Stimulated activated CD8-positive, alpha-beta memory T cell treated with anti-CD3 and anti-CD28 coated beads, Interleukin-15, amount 100 ng/mL, for 24 hours (primary cell): ENCODE measurements at regions not wholly inside any gene's neighbourhood (a gene's known extent, or its start where the extent isn't known, plus 50 kb on each side); places are given as distances from the start of the nearest gene placed in this dataset.

Experiments used
- DNase-seq: peaks from one replicate; pipeline ENCODE4 v3.0.0-alpha.2; 2020; ENCODE audit warnings: low read depth

DNA sequence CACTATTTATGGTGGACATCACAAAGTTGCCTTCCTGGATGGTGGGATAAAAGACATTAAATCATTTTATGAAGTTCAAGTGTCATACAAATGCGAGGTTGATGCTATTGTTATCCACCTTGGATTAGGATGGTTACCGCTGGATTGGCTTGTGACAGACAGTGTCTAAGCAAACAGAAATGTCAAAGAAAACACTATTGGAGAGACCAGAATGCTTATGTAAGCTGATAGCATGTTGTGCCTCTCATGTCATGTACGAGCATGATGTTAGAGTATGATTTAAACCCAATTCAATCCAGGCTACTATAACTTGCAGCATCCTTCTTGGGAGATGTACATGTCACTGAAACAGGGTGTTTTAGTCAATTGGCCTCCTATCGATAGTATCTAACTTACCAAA, 178.8 kb upstream of the C9orf72 start:
- DNase-seq, result no peak

DNA sequence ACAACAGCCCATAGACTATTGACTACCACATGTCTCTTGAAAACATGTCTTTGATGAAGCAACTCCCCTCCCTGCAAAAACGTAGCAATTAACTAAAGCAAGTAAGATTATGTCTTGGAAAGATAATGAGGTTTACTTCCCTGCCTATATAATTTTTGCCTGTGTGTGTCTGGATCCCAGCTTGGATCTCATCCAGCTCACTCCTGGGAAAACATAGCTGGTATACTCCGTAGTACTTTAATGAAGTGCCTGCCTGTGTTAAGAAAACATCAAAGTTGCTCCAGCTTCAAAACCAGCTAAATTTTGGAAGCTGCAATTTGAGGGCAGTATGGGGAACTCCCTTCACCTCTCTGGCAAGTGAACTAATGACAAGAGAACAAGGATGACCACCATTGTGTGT, 182.6 kb upstream of the C9orf72 start:
- DNase-seq, result no peak

DNA sequence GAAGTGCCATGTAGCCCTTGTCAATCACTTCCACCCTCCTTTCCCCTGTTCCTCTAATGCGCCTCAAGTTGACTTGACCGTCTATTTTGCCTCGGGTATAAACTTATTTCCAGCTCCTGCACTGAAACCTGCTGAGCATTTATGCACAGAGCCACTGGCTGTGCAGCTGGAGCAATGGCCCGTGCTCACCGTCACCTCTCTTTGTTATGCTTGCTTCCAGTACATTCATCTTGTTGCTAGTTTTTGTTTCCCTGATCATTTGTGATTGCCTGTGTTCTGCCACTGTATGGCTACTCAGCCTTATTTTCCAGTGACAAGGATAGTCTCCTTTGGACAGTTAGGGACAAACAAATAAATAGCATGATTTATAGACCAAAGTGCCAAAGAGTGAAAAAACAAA, 183.1 kb upstream of the C9orf72 start:
- DNase-seq, result no peak

DNA sequence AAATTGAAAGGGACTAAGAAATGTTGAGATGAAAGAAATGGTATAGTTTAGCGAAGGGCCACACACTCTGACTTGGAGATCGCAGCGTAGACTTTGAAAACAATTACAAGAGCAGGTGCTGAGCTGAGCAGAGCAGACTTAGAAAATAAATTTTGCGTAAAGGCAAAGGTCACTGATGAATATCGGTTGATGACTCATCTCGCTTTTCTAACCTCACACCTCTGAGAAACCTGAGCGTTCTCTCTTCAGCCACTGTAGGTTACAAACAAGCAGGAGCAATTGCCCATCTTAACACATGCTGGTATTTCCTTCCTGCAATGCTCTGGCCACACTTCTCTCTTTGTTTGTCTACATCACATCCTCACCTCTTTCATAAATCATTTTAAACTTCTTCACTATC, 190.6 kb upstream of the C9orf72 start:
- no peak for DNase-seq

DNA sequence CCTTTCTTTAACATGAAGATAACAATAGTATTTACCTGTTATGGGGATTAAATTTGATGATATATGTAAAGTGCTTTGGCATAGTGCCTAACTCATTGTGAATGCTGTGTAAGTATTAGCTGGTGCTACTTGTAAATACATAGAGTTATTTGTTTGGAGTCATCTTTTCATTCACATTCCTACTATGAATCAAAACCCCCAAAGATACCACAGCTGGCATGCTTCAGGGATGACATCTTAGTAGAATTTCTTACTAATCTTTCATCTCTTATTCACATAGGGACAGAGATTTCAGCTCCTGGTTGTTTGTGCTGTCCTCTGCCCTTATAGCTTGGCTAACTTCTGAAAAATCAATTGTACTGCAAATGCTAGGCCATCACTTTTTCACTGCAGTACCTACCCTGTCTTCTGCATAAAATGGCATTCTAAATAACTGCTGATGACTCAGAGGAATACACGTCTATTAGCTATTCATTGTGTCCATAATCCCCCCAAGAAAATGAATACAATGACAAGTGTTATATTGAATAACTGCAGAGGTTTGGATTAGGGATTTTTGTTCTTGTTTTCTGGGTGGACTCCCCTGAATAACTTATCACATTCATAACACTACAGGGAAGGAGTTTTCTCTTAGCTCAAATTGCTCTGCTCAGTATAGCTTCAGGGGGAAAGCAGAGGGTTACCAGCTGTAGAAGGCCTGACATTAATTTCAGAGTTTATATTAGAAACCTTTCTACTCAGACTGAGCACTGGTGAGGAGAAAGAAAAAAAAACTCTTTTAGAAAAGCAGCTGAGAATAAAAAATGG, 192.2 kb upstream of the C9orf72 start:
- DNase-seq, result no peak

DNA sequence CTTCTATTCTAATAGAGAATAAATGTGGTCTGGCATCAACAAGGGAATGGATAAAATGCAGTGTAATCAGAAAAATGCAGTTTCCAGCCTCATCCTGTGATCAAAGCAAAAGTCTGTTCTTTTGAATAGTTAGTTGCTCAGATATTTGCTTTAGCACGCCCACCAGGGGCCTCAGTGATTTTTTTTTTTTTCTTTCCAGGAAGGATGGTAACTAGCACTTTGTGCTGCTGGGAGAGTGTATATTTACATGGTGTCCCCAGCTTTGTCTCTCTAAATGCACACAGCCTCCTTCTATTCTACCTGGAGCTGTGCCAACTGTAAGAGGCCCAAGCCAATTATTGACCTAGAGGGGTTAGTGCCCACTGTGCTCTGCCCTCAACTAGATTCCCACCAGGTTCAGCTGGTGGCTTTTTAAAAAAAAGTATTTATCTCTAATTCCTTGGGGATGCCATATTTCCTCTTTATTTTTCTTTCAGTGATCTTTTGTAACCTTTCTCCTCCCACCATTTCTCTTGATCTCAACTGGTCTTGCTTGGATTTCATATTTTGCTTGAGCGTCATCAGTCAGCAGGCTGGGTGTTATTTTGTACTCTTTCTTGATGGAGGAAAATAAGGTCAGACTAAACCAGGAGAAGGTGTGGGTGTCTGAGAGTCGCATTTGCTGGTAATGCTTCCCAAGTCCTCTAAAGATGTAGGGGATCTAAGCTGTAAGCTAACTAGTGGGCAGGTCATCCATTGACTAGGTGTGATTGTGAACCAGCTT, 193.0 kb upstream of the C9orf72 start:
- no peak for DNase-seq

DNA sequence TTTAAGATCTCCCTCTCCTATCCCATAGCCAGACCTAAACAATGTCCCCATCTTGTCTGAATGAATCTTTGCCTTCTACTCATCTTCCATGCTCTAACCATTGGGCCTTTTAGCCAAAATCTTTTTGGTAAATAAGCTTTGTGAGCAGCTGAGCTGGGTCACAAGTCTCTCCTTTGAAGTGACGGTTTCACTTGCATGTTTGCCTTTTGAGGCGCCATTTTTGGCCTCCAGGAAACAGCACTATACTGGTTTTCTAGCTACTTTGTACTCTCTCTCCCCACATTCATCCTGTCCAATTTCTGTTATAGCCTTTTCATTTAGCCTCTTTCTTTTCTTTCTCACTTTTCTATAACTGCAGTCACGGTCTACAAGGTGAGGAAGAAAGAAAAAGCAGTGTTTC, 195.5 kb upstream of the C9orf72 start:
- DNase-seq, result no peak

DNA sequence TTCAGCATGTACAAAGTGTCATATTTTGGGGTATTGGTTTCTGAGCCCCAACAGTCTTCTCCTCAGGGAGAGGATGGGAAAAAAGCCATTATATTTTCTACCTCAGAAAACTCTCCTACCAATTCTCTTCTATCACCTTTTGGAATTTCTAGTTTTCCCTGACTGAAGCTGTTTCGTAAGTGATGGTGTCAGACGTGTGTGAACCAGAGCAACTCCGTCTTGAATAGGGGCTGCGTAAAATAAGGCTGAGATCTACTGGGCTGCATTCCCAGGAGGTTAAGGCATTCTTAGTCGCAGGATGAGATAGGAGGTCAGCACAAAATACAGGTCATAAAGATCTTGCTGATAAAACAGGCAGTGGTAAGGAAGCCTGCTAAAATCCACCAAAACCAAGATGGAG, 197.3 kb upstream of the C9orf72 start:
- no peak for DNase-seq

DNA sequence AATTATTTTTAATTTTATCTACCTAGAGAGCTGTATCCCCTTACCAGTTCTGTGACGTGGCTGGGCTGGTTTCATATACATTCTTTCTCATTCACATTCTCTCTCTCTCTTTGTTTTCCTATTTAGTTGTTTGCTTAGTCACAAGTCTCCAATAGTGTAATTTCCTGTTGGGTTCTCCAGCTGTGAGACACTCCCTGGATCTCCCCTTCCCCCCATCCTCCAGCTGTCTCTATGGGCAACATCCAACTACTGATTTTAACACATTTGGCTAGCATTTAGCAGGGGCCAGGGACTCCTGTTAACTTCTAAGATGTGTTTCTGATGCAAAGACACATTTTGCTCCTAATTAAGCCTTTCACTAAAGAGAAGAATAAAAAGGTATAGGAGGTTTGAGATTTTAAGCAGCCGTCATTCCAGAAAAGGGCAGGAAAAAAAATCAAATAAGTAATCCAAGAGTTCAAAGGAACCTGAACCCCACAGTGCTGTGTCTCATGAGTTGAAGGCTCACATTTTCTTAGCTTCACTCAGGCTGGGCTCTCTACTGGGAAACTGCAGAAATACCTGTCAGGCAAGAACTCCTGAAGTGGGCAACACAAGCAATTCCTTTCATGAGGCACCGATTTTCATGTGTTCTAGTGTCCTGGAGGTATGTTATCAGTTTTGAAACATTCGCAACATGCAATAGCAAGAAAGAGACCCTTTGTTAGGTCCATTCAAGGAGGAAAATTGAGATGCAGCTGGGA, 198.7 kb upstream of the C9orf72 start:
- DNase-seq, result no peak

DNA sequence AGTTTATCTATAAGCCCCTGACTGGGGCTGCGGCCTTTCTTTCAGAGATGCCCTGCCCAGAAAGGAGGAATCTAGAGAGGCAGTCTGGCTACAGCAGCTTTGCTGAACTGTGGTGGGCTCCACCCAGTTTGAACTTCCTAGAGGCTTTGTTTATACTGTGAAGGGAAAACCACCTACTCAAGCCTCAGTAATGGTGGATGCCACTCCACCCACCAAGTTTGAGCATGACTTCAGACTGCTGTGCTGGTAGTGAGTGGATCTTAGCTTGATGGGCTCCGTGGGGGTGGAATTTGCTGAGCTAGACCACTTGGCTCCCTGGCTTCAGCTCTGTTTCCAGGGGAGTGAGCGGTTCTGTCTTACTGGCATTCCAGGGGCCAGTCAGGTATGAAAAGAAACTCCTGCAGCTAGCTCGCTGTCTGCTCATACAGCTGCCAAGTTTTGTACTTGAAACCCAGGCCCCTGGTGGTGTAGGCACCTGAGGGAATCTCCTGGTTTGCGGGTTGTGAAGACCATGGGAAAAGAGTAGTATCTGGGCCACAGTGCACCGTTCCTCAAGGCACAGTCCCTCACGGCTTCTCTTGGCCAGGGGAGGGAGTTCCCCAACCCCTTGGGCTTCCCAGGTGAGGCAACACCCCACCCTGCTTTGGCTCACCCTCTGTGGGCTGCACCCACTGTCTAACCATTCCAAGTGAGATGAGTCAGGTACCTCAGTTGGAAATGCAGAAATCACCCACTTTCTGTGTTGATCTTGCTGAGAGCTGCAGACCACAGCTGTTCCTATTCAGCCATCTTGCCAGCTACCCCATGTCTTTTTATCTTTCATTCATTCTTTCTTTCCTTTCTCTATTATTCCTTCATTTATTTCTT, 211.8 kb upstream of the C9orf72 start:
- no peak for DNase-seq

DNA sequence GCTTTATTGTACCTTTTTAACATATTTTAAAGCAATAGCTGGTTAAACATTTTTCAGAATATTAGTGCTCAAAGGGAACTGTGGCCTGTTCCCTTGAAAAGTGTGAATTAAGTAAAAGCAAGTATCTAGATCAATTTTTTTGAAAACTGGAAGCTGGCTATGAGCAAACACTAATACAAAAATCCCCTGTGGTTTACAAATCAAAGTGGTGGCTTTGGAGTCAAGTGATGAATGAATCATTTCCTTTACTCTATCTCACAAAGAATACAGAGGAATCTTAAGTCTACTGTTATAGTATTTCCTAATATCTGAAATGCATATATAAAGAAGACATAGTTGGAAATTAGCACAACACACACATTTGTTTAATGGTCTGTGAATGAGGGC, 212.4 kb upstream of the C9orf72 start:
- no peak for DNase-seq

DNA sequence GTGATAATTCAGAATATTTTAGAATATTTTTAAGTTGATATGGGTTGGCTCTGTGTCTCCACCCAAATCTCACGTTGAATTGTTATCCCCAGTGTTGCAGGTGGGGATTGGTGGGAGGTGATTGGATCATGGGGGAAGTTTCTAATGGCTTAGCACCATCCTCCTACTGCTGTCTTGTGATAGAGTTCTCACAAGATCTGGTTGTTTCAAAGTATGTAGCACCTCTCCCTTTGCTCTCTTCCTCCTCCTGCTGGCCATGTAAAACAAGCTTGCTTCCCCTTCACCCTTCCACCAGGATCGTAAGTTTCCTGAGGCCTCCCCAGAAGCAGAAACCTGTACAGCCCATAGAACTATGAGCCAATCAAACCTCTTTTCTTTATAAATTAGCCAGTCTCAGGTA, 214.6 kb upstream of the C9orf72 start:
- no peak for DNase-seq

DNA sequence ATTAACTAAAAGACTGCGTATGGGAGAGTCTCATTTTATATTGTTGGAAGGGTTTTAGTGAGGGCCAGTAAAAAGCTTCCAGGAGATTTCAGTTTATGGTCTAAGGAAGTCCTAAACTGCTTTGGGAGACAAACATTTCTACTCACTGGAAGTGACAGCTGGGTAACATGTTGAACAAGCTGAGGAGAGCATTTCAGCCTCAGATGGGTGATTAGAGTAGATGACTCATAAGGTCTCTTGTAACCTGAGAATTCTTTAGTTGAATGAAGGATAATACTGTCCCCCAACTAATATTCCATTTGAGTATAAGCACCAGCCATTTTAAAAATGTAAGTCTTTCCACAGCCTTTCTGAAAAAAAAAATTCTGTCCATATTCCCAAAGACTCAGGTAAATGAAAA, 218.0 kb upstream of the C9orf72 start:
- DNase-seq, result no peak

DNA sequence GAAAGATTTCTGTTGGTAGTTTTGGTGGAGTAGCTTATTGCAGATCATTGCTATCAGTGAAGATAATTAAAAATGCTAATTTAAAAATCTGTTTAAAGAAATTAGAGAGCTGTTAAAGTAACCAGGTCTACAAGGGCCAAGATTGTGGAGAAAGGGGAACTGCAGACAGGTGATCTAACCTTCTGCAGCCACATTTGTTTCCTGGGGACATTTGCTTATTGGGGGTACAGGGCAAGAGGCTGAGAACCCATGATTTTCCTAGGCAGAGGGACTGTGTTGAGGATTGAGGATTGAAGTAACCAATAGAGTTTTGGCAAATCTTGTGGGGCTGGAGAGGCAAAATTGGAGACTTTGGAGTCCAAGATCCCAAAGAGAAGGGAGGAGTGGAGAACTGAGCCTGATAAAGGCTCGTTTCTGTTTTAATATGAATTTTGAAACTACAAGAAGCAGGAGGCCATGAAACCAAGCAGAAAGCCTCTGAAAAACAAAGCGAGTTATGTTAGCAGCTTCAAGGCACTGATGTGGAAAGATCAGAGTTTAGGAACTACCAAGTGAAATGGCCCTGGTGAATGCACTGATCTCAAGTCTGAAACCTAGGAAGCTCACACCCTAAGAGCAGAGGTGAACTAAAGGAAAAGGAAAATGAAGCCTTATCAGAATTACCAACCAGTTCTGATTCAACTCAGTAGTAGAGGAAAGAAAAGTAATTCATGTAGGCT, 219.8 kb upstream of the C9orf72 start:
- no peak for DNase-seq

DNA sequence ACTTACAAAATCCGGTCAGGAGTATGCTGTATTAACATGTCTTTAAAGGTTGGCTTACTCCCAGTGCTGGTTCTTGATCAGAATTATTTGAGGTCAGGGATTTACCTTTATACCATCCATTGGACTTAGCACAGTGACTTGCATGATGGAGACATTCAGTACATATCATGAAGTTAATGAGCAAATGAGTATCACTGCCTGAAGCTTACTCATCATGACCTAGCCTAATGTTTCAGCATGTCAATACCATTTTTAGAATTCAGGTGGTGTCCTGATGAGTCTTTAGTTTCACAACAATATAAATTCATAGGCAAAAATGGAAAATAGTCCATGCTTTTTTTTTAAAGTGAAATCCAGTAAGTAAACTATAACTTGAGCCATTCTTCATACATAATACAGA, 226.0 kb upstream of the C9orf72 start:
- no peak for DNase-seq

DNA sequence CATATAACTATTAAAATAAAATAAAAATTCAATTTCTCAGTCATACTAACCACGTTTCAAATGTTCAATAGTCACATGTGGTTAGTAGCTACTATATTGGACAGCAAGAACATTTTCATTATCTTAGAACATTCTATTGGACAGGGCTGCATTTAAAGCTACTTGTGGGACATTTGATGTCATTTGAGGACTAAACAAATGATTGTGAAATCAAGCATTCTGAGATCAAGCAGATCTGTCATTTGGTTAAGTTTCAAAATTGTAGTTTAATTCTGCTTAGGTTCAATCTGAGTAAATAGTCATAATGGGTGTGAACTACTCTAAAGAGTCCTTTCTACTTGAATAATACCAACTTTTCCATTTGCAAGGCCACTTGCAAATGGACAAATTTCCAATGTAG, 226.9 kb upstream of the C9orf72 start:
- no peak for DNase-seq

DNA sequence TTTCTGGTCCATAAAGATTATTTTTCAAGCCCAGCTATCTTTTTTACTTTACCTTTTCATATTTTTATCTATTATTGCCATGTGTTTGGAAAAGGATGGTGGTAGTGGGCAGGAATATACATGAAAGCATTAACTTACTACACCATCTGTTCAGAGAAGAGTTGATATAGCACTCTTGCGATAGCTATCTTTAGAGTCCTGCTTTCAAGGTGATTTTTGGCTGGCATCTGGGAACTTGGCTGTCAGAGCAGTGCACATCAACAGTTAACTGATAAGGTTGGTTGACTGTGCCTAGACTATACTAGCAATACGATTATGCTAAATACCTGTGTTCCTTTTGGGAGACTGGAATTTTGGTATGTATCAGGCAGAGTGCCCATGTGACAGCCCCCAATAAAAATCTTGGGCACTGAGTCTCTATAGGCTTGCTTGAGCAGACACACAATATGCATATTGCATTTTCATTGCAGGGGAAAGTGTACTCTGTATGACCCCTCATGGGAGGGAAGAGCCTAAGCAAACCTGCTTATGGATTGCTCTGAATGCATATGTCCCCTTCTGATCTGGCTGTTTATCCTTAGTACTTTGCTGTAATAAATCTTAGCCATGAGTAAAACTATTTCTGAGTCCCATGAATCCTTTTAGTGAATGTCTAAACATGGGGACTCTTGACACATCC, 227.6 kb upstream of the C9orf72 start:
- no peak for DNase-seq

DNA sequence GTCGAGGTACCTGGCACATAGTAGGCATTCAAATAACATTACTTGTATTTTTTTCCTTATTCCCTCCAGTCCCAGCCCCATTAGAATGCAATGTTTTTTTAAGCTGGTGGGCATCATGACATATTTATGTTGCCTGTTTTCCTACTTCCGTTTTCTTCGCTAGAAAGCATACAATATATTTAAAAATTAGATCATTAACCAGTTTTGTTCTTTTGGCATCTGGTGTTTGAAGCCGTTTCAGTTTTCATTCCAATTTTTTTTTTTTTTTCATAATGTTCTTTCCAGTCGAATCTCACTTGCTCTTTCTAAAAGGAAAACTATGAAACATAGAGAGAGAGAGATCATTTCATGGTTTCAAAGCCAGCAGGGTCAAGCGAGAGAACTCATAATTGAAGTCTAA, 228.3 kb upstream of the C9orf72 start:
- DNase-seq, result no peak

DNA sequence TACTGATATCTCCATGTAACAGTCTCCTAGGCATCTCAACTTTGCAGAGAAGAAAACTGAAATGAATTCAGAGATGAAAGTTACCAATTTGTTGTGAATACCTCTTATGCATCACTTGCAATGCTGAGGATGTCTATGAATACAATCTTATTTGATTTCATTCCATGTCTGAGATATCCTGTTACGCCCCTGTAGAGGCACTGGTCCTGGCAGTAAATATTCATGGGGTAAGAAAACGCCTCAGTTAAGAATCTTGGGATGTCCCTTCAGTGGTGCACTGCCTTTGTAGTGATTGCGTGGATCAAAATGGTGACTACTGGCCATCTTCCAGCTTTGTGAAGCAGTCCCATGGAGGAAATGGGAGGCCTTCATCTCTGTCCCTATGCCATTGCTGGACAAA, 229.1 kb upstream of the C9orf72 start:
- no peak for DNase-seq

DNA sequence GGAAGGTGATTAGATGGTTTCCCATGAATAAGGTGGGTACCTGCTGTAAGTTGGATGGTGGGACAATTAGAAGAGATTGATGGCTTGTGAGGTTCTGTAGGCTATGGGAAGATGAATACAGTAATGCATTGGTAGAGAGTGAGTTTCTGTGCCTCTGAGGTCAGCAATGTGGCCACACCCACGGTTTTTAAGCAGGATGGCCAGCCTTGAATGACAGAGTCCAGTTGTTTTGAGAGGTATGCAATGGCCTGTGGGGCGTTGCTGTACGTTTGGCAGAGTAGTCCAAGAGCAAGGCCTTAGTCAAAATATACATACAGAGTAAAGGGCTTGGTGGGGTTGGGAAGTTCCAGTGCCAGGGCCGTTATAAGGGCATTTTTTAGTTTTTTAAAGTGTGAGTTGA, 235.6 kb upstream of the C9orf72 start:
- DNase-seq, result no peak

DNA sequence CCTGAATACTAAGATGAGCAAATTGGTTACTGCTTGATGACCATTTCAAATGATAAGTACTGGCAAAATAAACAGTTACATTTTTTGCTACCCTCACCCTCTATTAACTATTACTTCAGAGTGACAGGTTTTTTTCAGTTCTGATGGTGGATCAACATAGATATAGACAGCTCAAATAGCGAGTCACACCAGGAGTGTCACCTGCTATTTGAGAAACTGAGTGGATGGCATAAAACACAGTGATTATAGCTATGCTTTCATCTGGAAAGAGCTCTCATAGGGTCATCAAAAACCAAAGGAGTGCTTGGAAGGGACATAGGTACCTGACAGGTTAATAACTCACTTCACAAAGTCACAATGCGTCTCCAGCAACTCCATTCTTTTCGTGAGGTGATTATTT, 244.5 kb upstream of the C9orf72 start:
- no peak for DNase-seq
